ENCODE measurements at regions not wholly inside any gene's neighbourhood (a gene's known extent, or its start where the extent isn't known, plus 50 kb on each side); places are given as distances from the start of the nearest gene placed in this dataset.

GRCh38 chr7:106957766-106958165 lies 86.7 kb upstream of the PRKAR2B start:
- Mint-ChIP-seq H3K4me3 (no peak overlapping the region), H3K4me1 (no peaks in the 10 kb centered on the region), H3K36me3 (ENCODE audit: low read depth) (no peaks in the 10 kb centered on the region), H3K27ac (no peak overlapping the region), H3K9me3 (peaks cover 5% of the 10 kb centered on the region), H3K27me3 (no peaks in the 10 kb centered on the region)
- DNase-seq (no peak), ATAC-seq (no peak)

- H3K36me3 Mint-ChIP-seq (ENCODE audit: low read depth): no peaks in the 10 kb centered on the region
- H3K27ac Mint-ChIP-seq: no peak overlapping the region
- no peaks in the 10 kb centered on the region for H3K4me1 Mint-ChIP-seq
- DNase-seq: peak; percentile 6
- peak; percentile 46 for ATAC-seq
- no peak overlapping the region for H3K4me3 Mint-ChIP-seq
- H3K9me3 Mint-ChIP-seq: peaks cover 5% of the 10 kb centered on the region
- H3K27me3 Mint-ChIP-seq: no peaks in the 10 kb centered on the region
Observed at GRCh38 chr7:106959753-106960152, 84.8 kb upstream of the PRKAR2B start.

GRCh38 chr7:106962751-106963150 lies 81.8 kb upstream of the PRKAR2B start:
- no peaks in the 10 kb centered on the region for H3K9me3 Mint-ChIP-seq
- no peaks in the 10 kb centered on the region for H3K4me1 Mint-ChIP-seq
- DNase-seq (no peak), ATAC-seq (no peak)
- no peaks in the 10 kb centered on the region for H3K36me3 Mint-ChIP-seq (ENCODE audit: low read depth)
- no peak overlapping the region for H3K27ac Mint-ChIP-seq
- no peak overlapping the region for H3K4me3 Mint-ChIP-seq
- H3K27me3 Mint-ChIP-seq: peaks cover 4% of the 10 kb centered on the region

- Mint-ChIP-seq H3K36me3 (ENCODE audit: low read depth) (no peaks in the 10 kb centered on the region), H3K27me3 (peaks cover 4% of the 10 kb centered on the region), H3K4me1 (no peaks in the 10 kb centered on the region), H3K4me3 (no peak overlapping the region), H3K9me3 (no peaks in the 10 kb centered on the region), H3K27ac (no peak overlapping the region)
- DNase-seq (no peak), ATAC-seq (no peak)
Observed at GRCh38 chr7:106964466-106964865, 80.0 kb upstream of the PRKAR2B start.

- Mint-ChIP-seq H3K27ac (no peak overlapping the region), H3K4me1 (no peaks in the 10 kb centered on the region), H3K4me3 (no peak overlapping the region), H3K27me3 (peaks cover 4% of the 10 kb centered on the region), H3K36me3 (ENCODE audit: low read depth) (no peaks in the 10 kb centered on the region), H3K9me3 (no peaks in the 10 kb centered on the region)
- ATAC-seq (no peak), DNase-seq (no peak)
Observed at GRCh38 chr7:106965108-106965507, 79.4 kb upstream of the PRKAR2B start.

GRCh38 chr7:106966121-106966520 lies 78.4 kb upstream of the PRKAR2B start:
- Mint-ChIP-seq H3K4me3 (no peak overlapping the region), H3K27ac (no peak overlapping the region), H3K36me3 (ENCODE audit: low read depth) (no peaks in the 10 kb centered on the region), H3K9me3 (no peaks in the 10 kb centered on the region), H3K4me1 (no peaks in the 10 kb centered on the region), H3K27me3 (peaks cover 4% of the 10 kb centered on the region)
- ATAC-seq: no peak
- no peak for DNase-seq

- Mint-ChIP-seq H3K4me1 (no peaks in the 10 kb centered on the region), H3K9me3 (no peaks in the 10 kb centered on the region), H3K4me3 (no peak overlapping the region), H3K27me3 (peaks cover 4% of the 10 kb centered on the region), H3K27ac (no peak overlapping the region), H3K36me3 (ENCODE audit: low read depth) (no peaks in the 10 kb centered on the region)
- ATAC-seq (no peak), DNase-seq (no peak)
Observed at GRCh38 chr7:106968160-106968559, 76.3 kb upstream of the PRKAR2B start.

GRCh38 chr7:106978425-106979420 lies 65.8 kb upstream of the PRKAR2B start:
- H3K27ac Mint-ChIP-seq: no peak overlapping the region

GRCh38 chr7:106979551-106980357 lies 64.8 kb upstream of the PRKAR2B start:
- no peaks in the 10 kb centered on the region for H3K4me1 Mint-ChIP-seq
- no peak for ATAC-seq
- H3K27ac Mint-ChIP-seq: no peak overlapping the region

More at GRCh38 chr7:106978425-106979420, 65.8 kb upstream of the PRKAR2B start:
- no peak overlapping the region for H3K4me3 Mint-ChIP-seq
- peaks cover 3% of the 10 kb centered on the region for H3K27me3 Mint-ChIP-seq
- no peaks in the 10 kb centered on the region for H3K9me3 Mint-ChIP-seq
- no peaks in the 10 kb centered on the region for H3K4me1 Mint-ChIP-seq
- DNase-seq (no peak), ATAC-seq (no peak)
- H3K36me3 Mint-ChIP-seq (ENCODE audit: low read depth): no peaks in the 10 kb centered on the region

GRCh38 chr7:106980358-106980685 lies 64.2 kb upstream of the PRKAR2B start:
- Mint-ChIP-seq H3K9me3 (no peaks in the 10 kb centered on the region), H3K27ac (no peak overlapping the region), H3K36me3 (ENCODE audit: low read depth) (no peaks in the 10 kb centered on the region), H3K4me1 (no peaks in the 10 kb centered on the region), H3K27me3 (no peaks in the 10 kb centered on the region), H3K4me3 (no peak overlapping the region)
- ATAC-seq: no peak
- no peak for DNase-seq

More at GRCh38 chr7:106979551-106980357, 64.8 kb upstream of the PRKAR2B start:
- DNase-seq: no peak
- no peaks in the 10 kb centered on the region for H3K9me3 Mint-ChIP-seq
- H3K4me3 Mint-ChIP-seq: no peak overlapping the region
- H3K36me3 Mint-ChIP-seq (ENCODE audit: low read depth): no peaks in the 10 kb centered on the region
- H3K27me3 Mint-ChIP-seq: no peaks in the 10 kb centered on the region

- Mint-ChIP-seq H3K36me3 (ENCODE audit: low read depth) (no peaks in the 10 kb centered on the region), H3K4me3 (no peak overlapping the region), H3K27ac (no peak overlapping the region), H3K4me1 (no peaks in the 10 kb centered on the region), H3K9me3 (no peaks in the 10 kb centered on the region), H3K27me3 (no peaks in the 10 kb centered on the region)
- DNase-seq (no peak), ATAC-seq (no peak)
Observed at GRCh38 chr7:106982415-106982814, 62.1 kb upstream of the PRKAR2B start.

- Mint-ChIP-seq H3K27ac (no peak overlapping the region), H3K9me3 (no peaks in the 10 kb centered on the region), H3K4me3 (no peak overlapping the region), H3K27me3 (no peaks in the 10 kb centered on the region), H3K4me1 (no peaks in the 10 kb centered on the region), H3K36me3 (ENCODE audit: low read depth) (no peaks in the 10 kb centered on the region)
- ATAC-seq (no peak), DNase-seq (no peak)
Observed at GRCh38 chr7:106984034-106984433, 60.5 kb upstream of the PRKAR2B start.

GRCh38 chr7:106986450-106986977 lies 58.0 kb upstream of the PRKAR2B start:
- no peak for DNase-seq
- Mint-ChIP-seq H3K9me3 (no peaks in the 10 kb centered on the region), H3K36me3 (ENCODE audit: low read depth) (no peaks in the 10 kb centered on the region), H3K27ac (no peak overlapping the region), H3K4me1 (no peaks in the 10 kb centered on the region), H3K4me3 (no peak overlapping the region), H3K27me3 (no peaks in the 10 kb centered on the region)
- no peak for ATAC-seq

GRCh38 chr7:106987777-106988176 lies 56.7 kb upstream of the PRKAR2B start:
- Mint-ChIP-seq H3K36me3 (ENCODE audit: low read depth) (no peaks in the 10 kb centered on the region), H3K27ac (no peak overlapping the region), H3K9me3 (no peaks in the 10 kb centered on the region), H3K4me1 (no peaks in the 10 kb centered on the region), H3K27me3 (no peaks in the 10 kb centered on the region), H3K4me3 (no peak overlapping the region)
- DNase-seq (no peak), ATAC-seq (no peak)

GRCh38 chr7:106992511-106992910 lies 52.0 kb upstream of the PRKAR2B start:
- H3K9me3 Mint-ChIP-seq: no peaks in the 10 kb centered on the region
- no peak overlapping the region for H3K4me3 Mint-ChIP-seq
- no peak overlapping the region for H3K27ac Mint-ChIP-seq
- peaks cover 15% of the 10 kb centered on the region for H3K27me3 Mint-ChIP-seq
- DNase-seq: no peak
- no peak for ATAC-seq
- no peaks in the 10 kb centered on the region for H3K36me3 Mint-ChIP-seq (ENCODE audit: low read depth)
- H3K4me1 Mint-ChIP-seq: no peaks in the 10 kb centered on the region
